ENCODE measurements at regions not wholly inside any gene's neighbourhood (a gene's known extent, or its start where the extent isn't known, plus 50 kb on each side); places are given as distances from the start of the nearest gene placed in this dataset.

GRCh38 chr9:107577140-107577776, 87.7 kb upstream of the KLF4 start (continued):
- TF ChIP-seq PRDM15 (CRISPR knock-in tag; IDR thresholded peaks at IDR 0.05) = no peak

- FAIRE-seq = no peak
- ATAC-seq = no peak
- H3K27ac ChIP-seq (ENCODE audit: extremely low read length, insufficient read depth, low read length) = no peak overlapping the region
- no peaks in the 10 kb centered on the region for H3K9me3 ChIP-seq (ENCODE audit: low read length)
- H3K4me3 ChIP-seq (replicated peaks in 1 of 3; ENCODE audit: insufficient read depth in 1 of 3, low read depth in 2 of 3, low read length in 3 of 3) = no peak overlapping the region
- H3K27me3 ChIP-seq (ENCODE audit: control insufficient read depth in 1 of 2, insufficient read depth in 2 of 2, low read length in 2 of 2) = peaks cover 0 to 2% of the 10 kb centered on the region in 2 experiments; a peak in 1 of 5 replicates
- no peak overlapping the region for H3K4me2 ChIP-seq (ENCODE audit: low read depth, low read length)
- no peak for DNase-seq (ENCODE audit: low spot score)
- no peaks in the 10 kb centered on the region for H3K4me1 ChIP-seq (ENCODE audit: insufficient read depth, low read length)
- WGBS (ENCODE audit: low lambda C conversion rate) = 0% methylated on average over 1 of the region's 1 CpG
- H4K20me1 ChIP-seq (ENCODE audit: insufficient read depth, low read length) = no peaks in the 10 kb centered on the region
- intact Hi-C loops (cut with micrococcal nuclease; ENCODE audit: unreplicated experiment) (no loop called here), in situ Hi-C loops (cut with HindIII; ENCODE audit: extremely low pct_ligation_motif_present, low pct_unique_long_range_greater_than_20kb) (no loop called here)
- no peaks in the 10 kb centered on the region for H3K36me3 ChIP-seq (replicated peaks in 1 of 2; ENCODE audit: control insufficient read depth in 1 of 2, insufficient read depth in 2 of 2, low read length in 2 of 2)
- H3K9ac ChIP-seq (ENCODE audit: insufficient read depth, low read depth, low read length) = no peak overlapping the region
- no TSS peak for BruUV-seq (replicated peaks)
- H3K79me2 ChIP-seq (ENCODE audit: insufficient read depth, low read length) = no peaks in the 10 kb centered on the region
- ChIA-PET CTCF (ENCODE audit: low intra/inter-chr PET ratio, low total read pairs) (no interaction called here), POLR2A (no interaction called here)
- no peak overlapping the region for H2AFZ ChIP-seq (ENCODE audit: low read length)
- no peak for TF ChIP-seq ZNF776 (CRISPR knock-in tag; IDR thresholded peaks at IDR 0.05)
- no peak for TF ChIP-seq GLMP (CRISPR knock-in tag; IDR thresholded peaks at IDR 0.05; ENCODE audit: borderline replicate concordance)
Measured at GRCh38 chr9:107571148-107571547, 81.6 kb upstream of the KLF4 start.

All from HepG2 (cell line).